Erythroblast (primary cell): ENCODE measurements at regions not wholly inside any gene's neighbourhood (a gene's known extent, or its start where the extent isn't known, plus 50 kb on each side); places are given as distances from the start of the nearest gene placed in this dataset.

Experiments
- DNase-seq, 2 experiments: peaks; one replicate each; lab custom pipeline; 2025; lab: John Stamatoyannopoulos, UW
- GATA1 ChIP-seq: IDR thresholded peaks from 2 replicates; pipeline ENCODE4 v1.6.1; 2011; ENCODE audit warnings: low read depth, mild to moderate bottlenecking, control low read depth, low read length, moderate library complexity
- POLR2A ChIP-seq: IDR thresholded peaks from 2 replicates; pipeline ENCODE4 v1.6.1; 2011; ENCODE audit warnings: mild to moderate bottlenecking, low read length

GRCh38 chr2:192877159-192877558, 682.4 kb upstream of the TMEFF2 start:
- TF ChIP-seq GATA1 (no peak), POLR2A (no peak)

GRCh38 chr2:192876698-192877097, 682.0 kb upstream of the TMEFF2 start:
- no peak for TF ChIP-seq POLR2A
- TF ChIP-seq GATA1 = no peak
- DNase-seq = no peak

More at GRCh38 chr2:192877159-192877558, 682.4 kb upstream of the TMEFF2 start:
- no peak for DNase-seq

- no peak for DNase-seq
- TF ChIP-seq POLR2A (no peak), GATA1 (no peak)
These were observed 660.0 kb upstream of the TMEFF2 start for GRCh38 chr2:192854706-192855105.

- TF ChIP-seq GATA1 (no peak), POLR2A (no peak)
- no peak for DNase-seq
These were observed 659.3 kb upstream of the TMEFF2 start for GRCh38 chr2:192854031-192854430.

GRCh38 chr2:192828947-192829346, 634.2 kb upstream of the TMEFF2 start:
- DNase-seq = no peak
- no peak for TF ChIP-seq POLR2A
- TF ChIP-seq GATA1 = no peak

- no peak for DNase-seq
- TF ChIP-seq POLR2A (no peak), GATA1 (no peak)
These were observed 633.4 kb upstream of the TMEFF2 start for GRCh38 chr2:192828175-192828574.

- DNase-seq = no peak
- TF ChIP-seq GATA1 = no peak
- TF ChIP-seq POLR2A = no peak
These were observed 633.0 kb upstream of the TMEFF2 start for GRCh38 chr2:192827735-192828134.

GRCh38 chr2:192814376-192814775, 619.6 kb upstream of the TMEFF2 start:
- no peak for DNase-seq
- TF ChIP-seq GATA1 (no peak), POLR2A (no peak)

GRCh38 chr2:192813341-192813740, 618.6 kb upstream of the TMEFF2 start:
- no peak for DNase-seq
- TF ChIP-seq GATA1 (no peak), POLR2A (no peak)

- no peak for DNase-seq
- TF ChIP-seq GATA1 (no peak), POLR2A (no peak)
These were observed 614.4 kb upstream of the TMEFF2 start for GRCh38 chr2:192809173-192809572.

GRCh38 chr2:192783643-192784042, 588.9 kb upstream of the TMEFF2 start:
- TF ChIP-seq GATA1 (no peak), POLR2A (no peak)

GRCh38 chr2:192775459-192776262, 580.9 kb upstream of the TMEFF2 start:
- no peak for TF ChIP-seq POLR2A
- no peak for TF ChIP-seq GATA1
- DNase-seq = no peak

More at GRCh38 chr2:192783643-192784042, 588.9 kb upstream of the TMEFF2 start:
- DNase-seq = no peak

- no peak for TF ChIP-seq POLR2A
- TF ChIP-seq GATA1 = no peak
- DNase-seq = no peak
These were observed 580.3 kb upstream of the TMEFF2 start for GRCh38 chr2:192775011-192775410.

GRCh38 chr2:192773044-192773443, 578.3 kb upstream of the TMEFF2 start:
- TF ChIP-seq POLR2A (no peak), GATA1 (no peak)
- no peak for DNase-seq
